A549 (cell line): ENCODE measurements at regions not wholly inside any gene's neighbourhood (a gene's known extent, or its start where the extent isn't known, plus 50 kb on each side); places are given as distances from the start of the nearest gene placed in this dataset.

ENCODE experiments used
- ATAC-seq, 2 experiments: fragments of 200-7000 bp in 1 of 2; fragments of >200 bp in 1 of 2; cut with Nextera tagmentation in 1 of 2; cut with Tn5 transposase in 1 of 2; 3 replicates each; pipeline versions ENCODE4 v1.8.0 to v1.9.1; 2018 to 2020; ENCODE audit warnings: mild to moderate bottlenecking in 1 of 2, moderate library complexity in 1 of 2
- CTCF ChIA-PET: fragments of 300-600 bp; sonication (Branson Sonifier 250); formaldehyde crosslinking; extraction: SDS; loops from one replicate; lab custom pipeline; 2021; ENCODE audit warnings: antibody characterized with exemption, inconsistent platforms; lab: Yijun Ruan, JAX
- POLR2A ChIA-PET: fragments of 350-600 bp; formaldehyde crosslinking; extraction: SDS; loops from one replicate; lab custom pipeline; 2021; ENCODE audit warnings: antibody characterized with exemption, inconsistent platforms; lab: Yijun Ruan, JAX
- DNase-seq, 2 experiments: peaks; one replicate each; pipeline versions ENCODE4 v3.0.0 to v3.0.0-alpha.2; 2011 to 2016; ENCODE audit warnings: low read depth in 1 of 2, low spot score in 1 of 2
- FAIRE-seq: peaks from 2 replicates; lab custom pipeline; 2011; peaks lifted over from hg19 to GRCh38; lab: Jason Lieb, UNC
- H3K27ac ChIP-seq, 2 experiments: fragments of >200 bp; sonication (Bioruptor Twin); formaldehyde crosslinking; 3 replicates each; pipeline ENCODE4 v1.5.1; 2016 to 2017
- H3K4me1 ChIP-seq: fragments of >200 bp; sonication (Bioruptor Twin); formaldehyde crosslinking; 3 replicates; pipeline ENCODE4 v1.6.1; 2016
- H3K4me2 ChIP-seq: fragments of >200 bp; sonication (Bioruptor Twin); formaldehyde crosslinking; 3 replicates; pipeline ENCODE4 v1.6.1; 2016
- H3K4me3 ChIP-seq: fragments of >200 bp; sonication (Bioruptor Twin); formaldehyde crosslinking; 3 replicates; pipeline ENCODE4 v1.5.1; 2016
- H3K9me3 ChIP-seq: fragments of >200 bp; sonication (Bioruptor Twin); formaldehyde crosslinking; 3 replicates; pipeline ENCODE4 v1.6.1; 2016
- BHLHE40 ChIP-seq: IDR thresholded peaks from 2 replicates; pipeline ENCODE4 v1.6.1; 2012; ENCODE audit warnings: low read depth, low read length, inconsistent platforms
- FOSL2 ChIP-seq, 2 experiments: fragments of 450-650 bp in 1 of 2; fragments of >200 bp in 1 of 2; sonication (Bioruptor Twin) in 1 of 2; formaldehyde crosslinking; IDR thresholded peaks; 2 replicates each; pipeline versions ENCODE4 v1.5.0 to v1.6.1; 2016 to 2020; ENCODE audit warnings: mild to moderate bottlenecking in 1 of 2, moderate library complexity in 1 of 2
- HDAC2 ChIP-seq: fragments of 200-600 bp; sonication (generic); IDR thresholded peaks from 2 replicates; pipeline ENCODE4 v1.6.1; 2016
- HEYL ChIP-seq: fragments of 250-450 bp; sonication (Bioruptor Pico); IDR thresholded peaks from 2 replicates; pipeline ENCODE4 v1.8.0; 2021; ENCODE audit warnings: mild to moderate bottlenecking, moderate library complexity
- HOXA7 ChIP-seq: fragments of 250-450 bp; sonication (Bioruptor Pico); IDR thresholded peaks from 2 replicates; pipeline ENCODE4 v1.5.0; 2020; ENCODE audit warnings: mild to moderate bottlenecking, moderate library complexity
- HOXB13 ChIP-seq: fragments of 250-450 bp; sonication (Bioruptor Pico); IDR thresholded peaks from 2 replicates; pipeline ENCODE4 v1.5.0; 2020; ENCODE audit warnings: low read depth, mild to moderate bottlenecking, moderate library complexity
- MAFK ChIP-seq: fragments of 450-650 bp; IDR thresholded peaks from 2 replicates; pipeline ENCODE4 v1.6.1; 2014; ENCODE audit not compliant: partially characterized antibody
- MAZ ChIP-seq: fragments of 150-350 bp; IDR thresholded peaks from 2 replicates; pipeline ENCODE4 v1.6.1; 2014; ENCODE audit warnings: antibody characterized with exemption, low read depth, low read length, borderline replicate concordance
- NPAS2 ChIP-seq: fragments of 250-450 bp; sonication (Bioruptor Pico); IDR thresholded peaks from 2 replicates; pipeline ENCODE4 v1.8.0; 2022; ENCODE audit warnings: mild to moderate bottlenecking, moderate library complexity, borderline replicate concordance
- POLR2AphosphoS2 ChIP-seq: conservative IDR thresholded peaks from 2 replicates; pipeline ENCODE4 v1.6.1; 2012; ENCODE audit warnings: low read length, improper control_type of control experiment, inconsistent platforms
- RNF2 ChIP-seq: fragments of 200-600 bp; sonication (generic); IDR thresholded peaks from 2 replicates; pipeline ENCODE4 v1.6.1; 2016; ENCODE audit warnings: low read depth, mild to moderate bottlenecking, antibody characterized with exemption, moderate library complexity, borderline replicate concordance
- TFCP2L1 ChIP-seq: fragments of 250-450 bp; sonication (Bioruptor Pico); IDR thresholded peaks from 2 replicates; pipeline ENCODE4 v1.5.0; 2021; ENCODE audit warnings: mild to moderate bottlenecking
- ZC3H11A ChIP-seq: fragments of 450-650 bp; IDR thresholded peaks from 2 replicates; pipeline ENCODE4 v1.6.1; 2014; ENCODE audit warnings: antibody characterized with exemption, mild to moderate bottlenecking
- ZFP36 ChIP-seq: fragments of 450-650 bp; IDR thresholded peaks from 2 replicates; pipeline ENCODE4 v1.6.1; 2014; ENCODE audit warnings: borderline replicate concordance; ENCODE audit not compliant: partially characterized antibody
- ZSCAN20 ChIP-seq: fragments of 250-450 bp; sonication (Bioruptor Pico); IDR thresholded peaks from 2 replicates; pipeline ENCODE4 v1.8.0; 2022; ENCODE audit warnings: mild to moderate bottlenecking, moderate library complexity
- WGBS: methylation state at CpG from one replicate; pipeline ENCODE4 v1.1.6; 2017; ENCODE audit errors: missing lambda C conversion rate; 5-methylcytosine and 5-hydroxymethylcytosine counted together
- small RNA-seq, 6 experiments: library from RNA; depleted of rRNA; stranded (forward); fragments of <200 nt; gene quantifications; one replicate each; pipeline ENCODE3, GENCODE V24; 2012
- TF ChIP-seq, protein P1 (sequence below): IDR thresholded peaks from 2 replicates; pipeline ENCODE4 v1.6.1; 2012; ENCODE audit warnings: low read depth, borderline replicate concordance
- TF ChIP-seq, protein P2 (sequence below): fragments of 200-600 bp; sonication (generic); IDR thresholded peaks from 2 replicates; pipeline ENCODE4 v1.6.1; 2016; ENCODE audit warnings: antibody characterized with exemption, mild to moderate bottlenecking, moderate library complexity
- TF ChIP-seq, protein P3 (sequence below): fragments of >200 bp; sonication (Bioruptor Twin); formaldehyde crosslinking; IDR thresholded peaks from 3 replicates; pipeline ENCODE4 v1.5.1; 2016
- TF ChIP-seq, protein P4 (sequence below): fragments of 250-450 bp; sonication (Bioruptor Pico); IDR thresholded peaks from 2 replicates; pipeline ENCODE4 v1.5.0; 2021; ENCODE audit warnings: mild to moderate bottlenecking, moderate library complexity, borderline replicate concordance

DNA sequence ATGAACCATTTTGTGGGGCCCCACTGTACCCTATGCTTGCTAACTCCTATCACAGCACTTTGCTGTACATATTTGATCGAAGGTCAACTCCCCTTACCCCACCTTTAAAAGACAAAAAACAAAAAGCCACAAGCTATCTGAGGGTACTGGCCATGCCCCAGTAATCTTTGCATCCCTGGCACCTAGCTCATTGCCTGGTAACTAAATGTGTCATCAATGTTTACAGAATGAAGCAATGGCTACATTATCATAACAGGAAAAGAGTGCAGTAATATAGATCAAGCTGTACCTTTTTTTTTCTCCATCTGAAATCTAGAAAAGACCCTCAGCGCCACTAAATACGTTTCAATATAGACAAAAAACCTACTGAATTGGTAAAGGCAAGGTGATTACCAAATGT is 188.0 kb downstream of the ELAVL2 start:
- no peaks in the 10 kb centered on the region for H3K4me1 ChIP-seq
- DNase-seq (no peak), FAIRE-seq (no peak), ATAC-seq (no peak)
- no peak for TF ChIP-seq MAFK
- TF ChIP-seq TFCP2L1 (CRISPR knock-in tag): no peak
- TF ChIP-seq HOXA7 (CRISPR knock-in tag): no peak
- TF ChIP-seq, protein P1, sequence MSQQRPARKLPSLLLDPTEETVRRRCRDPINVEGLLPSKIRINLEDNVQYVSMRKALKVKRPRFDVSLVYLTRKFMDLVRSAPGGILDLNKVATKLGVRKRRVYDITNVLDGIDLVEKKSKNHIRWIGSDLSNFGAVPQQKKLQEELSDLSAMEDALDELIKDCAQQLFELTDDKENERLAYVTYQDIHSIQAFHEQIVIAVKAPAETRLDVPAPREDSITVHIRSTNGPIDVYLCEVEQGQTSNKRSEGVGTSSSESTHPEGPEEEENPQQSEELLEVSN: no peak
- TF ChIP-seq, protein P2, sequence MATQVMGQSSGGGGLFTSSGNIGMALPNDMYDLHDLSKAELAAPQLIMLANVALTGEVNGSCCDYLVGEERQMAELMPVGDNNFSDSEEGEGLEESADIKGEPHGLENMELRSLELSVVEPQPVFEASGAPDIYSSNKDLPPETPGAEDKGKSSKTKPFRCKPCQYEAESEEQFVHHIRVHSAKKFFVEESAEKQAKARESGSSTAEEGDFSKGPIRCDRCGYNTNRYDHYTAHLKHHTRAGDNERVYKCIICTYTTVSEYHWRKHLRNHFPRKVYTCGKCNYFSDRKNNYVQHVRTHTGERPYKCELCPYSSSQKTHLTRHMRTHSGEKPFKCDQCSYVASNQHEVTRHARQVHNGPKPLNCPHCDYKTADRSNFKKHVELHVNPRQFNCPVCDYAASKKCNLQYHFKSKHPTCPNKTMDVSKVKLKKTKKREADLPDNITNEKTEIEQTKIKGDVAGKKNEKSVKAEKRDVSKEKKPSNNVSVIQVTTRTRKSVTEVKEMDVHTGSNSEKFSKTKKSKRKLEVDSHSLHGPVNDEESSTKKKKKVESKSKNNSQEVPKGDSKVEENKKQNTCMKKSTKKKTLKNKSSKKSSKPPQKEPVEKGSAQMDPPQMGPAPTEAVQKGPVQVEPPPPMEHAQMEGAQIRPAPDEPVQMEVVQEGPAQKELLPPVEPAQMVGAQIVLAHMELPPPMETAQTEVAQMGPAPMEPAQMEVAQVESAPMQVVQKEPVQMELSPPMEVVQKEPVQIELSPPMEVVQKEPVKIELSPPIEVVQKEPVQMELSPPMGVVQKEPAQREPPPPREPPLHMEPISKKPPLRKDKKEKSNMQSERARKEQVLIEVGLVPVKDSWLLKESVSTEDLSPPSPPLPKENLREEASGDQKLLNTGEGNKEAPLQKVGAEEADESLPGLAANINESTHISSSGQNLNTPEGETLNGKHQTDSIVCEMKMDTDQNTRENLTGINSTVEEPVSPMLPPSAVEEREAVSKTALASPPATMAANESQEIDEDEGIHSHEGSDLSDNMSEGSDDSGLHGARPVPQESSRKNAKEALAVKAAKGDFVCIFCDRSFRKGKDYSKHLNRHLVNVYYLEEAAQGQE: no peak
- no peak for TF ChIP-seq FOSL2 (IDR thresholded peaks at IDR 0.05)
- TF ChIP-seq FOSL2 (CRISPR knock-in tag; IDR thresholded peaks at IDR 0.05): no peak
- TF ChIP-seq MAZ: no peak
- TF ChIP-seq, protein P3, sequence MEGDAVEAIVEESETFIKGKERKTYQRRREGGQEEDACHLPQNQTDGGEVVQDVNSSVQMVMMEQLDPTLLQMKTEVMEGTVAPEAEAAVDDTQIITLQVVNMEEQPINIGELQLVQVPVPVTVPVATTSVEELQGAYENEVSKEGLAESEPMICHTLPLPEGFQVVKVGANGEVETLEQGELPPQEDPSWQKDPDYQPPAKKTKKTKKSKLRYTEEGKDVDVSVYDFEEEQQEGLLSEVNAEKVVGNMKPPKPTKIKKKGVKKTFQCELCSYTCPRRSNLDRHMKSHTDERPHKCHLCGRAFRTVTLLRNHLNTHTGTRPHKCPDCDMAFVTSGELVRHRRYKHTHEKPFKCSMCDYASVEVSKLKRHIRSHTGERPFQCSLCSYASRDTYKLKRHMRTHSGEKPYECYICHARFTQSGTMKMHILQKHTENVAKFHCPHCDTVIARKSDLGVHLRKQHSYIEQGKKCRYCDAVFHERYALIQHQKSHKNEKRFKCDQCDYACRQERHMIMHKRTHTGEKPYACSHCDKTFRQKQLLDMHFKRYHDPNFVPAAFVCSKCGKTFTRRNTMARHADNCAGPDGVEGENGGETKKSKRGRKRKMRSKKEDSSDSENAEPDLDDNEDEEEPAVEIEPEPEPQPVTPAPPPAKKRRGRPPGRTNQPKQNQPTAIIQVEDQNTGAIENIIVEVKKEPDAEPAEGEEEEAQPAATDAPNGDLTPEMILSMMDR: no peak
- TF ChIP-seq POLR2AphosphoS2: no peak
- TF ChIP-seq NPAS2 (CRISPR knock-in tag): no peak
- TF ChIP-seq HOXB13 (CRISPR knock-in tag): no peak
- no peak for TF ChIP-seq ZFP36
- TF ChIP-seq RNF2: no peak
- no peak for TF ChIP-seq BHLHE40
- no peak for TF ChIP-seq ZSCAN20 (CRISPR knock-in tag)
- TF ChIP-seq, protein P4, sequence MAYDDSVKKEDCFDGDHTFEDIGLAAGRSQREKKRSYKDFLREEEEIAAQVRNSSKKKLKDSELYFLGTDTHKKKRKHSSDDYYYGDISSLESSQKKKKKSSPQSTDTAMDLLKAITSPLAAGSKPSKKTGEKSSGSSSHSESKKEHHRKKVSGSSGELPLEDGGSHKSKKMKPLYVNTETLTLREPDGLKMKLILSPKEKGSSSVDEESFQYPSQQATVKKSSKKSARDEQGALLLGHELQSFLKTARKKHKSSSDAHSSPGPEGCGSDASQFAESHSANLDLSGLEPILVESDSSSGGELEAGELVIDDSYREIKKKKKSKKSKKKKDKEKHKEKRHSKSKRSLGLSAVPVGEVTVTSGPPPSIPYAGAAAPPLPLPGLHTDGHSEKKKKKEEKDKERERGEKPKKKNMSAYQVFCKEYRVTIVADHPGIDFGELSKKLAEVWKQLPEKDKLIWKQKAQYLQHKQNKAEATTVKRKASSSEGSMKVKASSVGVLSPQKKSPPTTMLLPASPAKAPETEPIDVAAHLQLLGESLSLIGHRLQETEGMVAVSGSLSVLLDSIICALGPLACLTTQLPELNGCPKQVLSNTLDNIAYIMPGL (CRISPR knock-in tag): no peak
- TF ChIP-seq HEYL: no peak
- WGBS: 0% methylated on average over 3 of the region's 3 CpGs
- H3K9me3 ChIP-seq: no peaks in the 10 kb centered on the region
- CTCF ChIA-PET: interaction anchor here (0.6 kb wide), 1 partner anchor 1275 kb away, joined by 3 read pairs; no protein-coding TSS in a partner anchor
- no peak overlapping the region for H3K27ac ChIP-seq
- no peak overlapping the region for H3K4me3 ChIP-seq
- POLR2A ChIA-PET: no interaction called here
- no peak overlapping the region for H3K4me2 ChIP-seq

DNA sequence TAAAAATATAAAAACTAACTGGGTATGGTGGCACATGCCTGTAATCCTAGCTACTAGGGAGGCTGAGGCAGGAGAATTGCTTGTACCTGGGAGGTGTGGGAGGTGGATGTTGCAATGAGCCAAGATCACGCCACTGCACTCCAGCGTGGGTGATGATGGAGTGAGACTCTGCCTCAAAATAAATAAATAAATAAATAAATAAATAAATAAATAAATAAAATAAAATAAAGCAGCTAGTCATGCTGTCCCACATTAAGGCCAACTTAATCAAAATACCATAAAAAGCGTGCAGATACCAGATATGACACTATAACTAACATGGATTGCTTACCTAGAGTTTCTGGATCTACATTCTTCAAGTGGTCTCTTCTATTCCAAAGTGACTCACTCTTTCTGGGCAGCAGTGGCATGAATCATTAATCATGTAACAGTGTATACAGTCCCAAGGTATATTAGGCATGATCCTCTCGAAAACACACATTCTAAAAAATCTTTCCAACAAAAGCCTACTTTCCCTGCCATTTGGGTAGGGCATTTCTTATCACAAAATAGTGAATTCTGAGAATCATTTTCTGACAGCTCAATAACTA is 187.1 kb downstream of the ELAVL2 start:
- ChIA-PET POLR2A (no interaction called here), CTCF (no interaction called here)
- H3K4me2 ChIP-seq: no peak overlapping the region
- no peak for FAIRE-seq
- DNase-seq: no peak
- ATAC-seq: no peak
- no peaks in the 10 kb centered on the region for H3K9me3 ChIP-seq
- WGBS: 2% methylated on average over 4 of the region's 4 CpGs
- no peaks in the 10 kb centered on the region for H3K4me1 ChIP-seq
- no peak overlapping the region for H3K4me3 ChIP-seq
- no peak overlapping the region for H3K27ac ChIP-seq
- TF ChIP-seq ZC3H11A (peak; percentile 29; the same call in 1 of the 2 replicates), HDAC2 (no peak)

Small RNAs in the stretch of these regions (small RNA-seq; reads per million reads assigned to genes)
- gene SUMO2P2: 0 reads per million in 6 experiments
